Stimulated activated memory B cell treated with anti-CD40 and anti-IgM and Interleukin-4, amounts not matched to agents 10 μg/mL and 1 μg/mL and 100 μg/mL, for 72 hours (primary cell): ENCODE measurements at regions not wholly inside any gene's neighbourhood (a gene's known extent, or its start where the extent isn't known, plus 50 kb on each side); places are given as distances from the start of the nearest gene placed in this dataset.

Experiments
- ATAC-seq: fragments of 150-1000 bp; cut with Tn5 transposase; 2 replicates; pipeline ENCODE4 v1.10.0; 2021
- H3K27ac Mint-ChIP-seq: one replicate; pipeline ENCODE4 v1.8.0; 2022; ENCODE audit warnings: mild to moderate bottlenecking, mixed read lengths
- H3K27me3 Mint-ChIP-seq: one replicate; pipeline ENCODE4 v1.8.0; 2022; ENCODE audit warnings: mixed read lengths
- H3K36me3 Mint-ChIP-seq: one replicate; pipeline ENCODE4 v1.8.0; 2022; ENCODE audit warnings: mixed read lengths
- H3K4me1 Mint-ChIP-seq: one replicate; pipeline ENCODE4 v1.8.0; 2022; ENCODE audit warnings: mixed read lengths
- H3K4me3 Mint-ChIP-seq: one replicate; pipeline ENCODE4 v1.8.0; 2022; ENCODE audit warnings: mild to moderate bottlenecking, moderate library complexity, mixed read lengths
- H3K9me3 Mint-ChIP-seq: one replicate; pipeline ENCODE4 v1.8.0; 2022; ENCODE audit warnings: mixed read lengths

DNA sequence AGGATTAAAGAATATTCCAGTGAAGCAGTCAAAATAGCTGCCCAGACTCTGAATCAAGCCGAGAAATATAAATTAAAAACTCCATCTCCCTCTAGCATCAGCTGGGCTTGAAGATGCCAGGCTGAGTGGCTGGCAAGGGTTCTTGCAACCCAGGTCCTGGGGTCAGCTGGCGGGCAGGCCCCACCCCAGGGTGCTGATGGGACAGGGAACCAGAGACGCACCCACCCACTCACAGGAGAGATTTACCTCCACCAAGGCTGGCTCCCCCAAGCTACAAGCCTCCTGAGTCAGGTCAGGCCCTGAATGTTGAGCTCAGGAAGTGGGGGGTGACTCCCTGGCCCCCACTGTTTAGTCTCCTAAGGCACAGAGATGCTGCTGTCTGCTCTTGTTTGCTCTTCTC is 83.9 kb upstream of the HSPA9 start:
- Mint-ChIP-seq H3K36me3 (no peaks in the 10 kb centered on the region), H3K4me1 (peaks cover 49% of the 10 kb centered on the region), H3K27ac (no peak overlapping the region), H3K9me3 (no peaks in the 10 kb centered on the region), H3K27me3 (peaks cover 48% of the 10 kb centered on the region), H3K4me3 (no peak overlapping the region)
- no peak for ATAC-seq

DNA sequence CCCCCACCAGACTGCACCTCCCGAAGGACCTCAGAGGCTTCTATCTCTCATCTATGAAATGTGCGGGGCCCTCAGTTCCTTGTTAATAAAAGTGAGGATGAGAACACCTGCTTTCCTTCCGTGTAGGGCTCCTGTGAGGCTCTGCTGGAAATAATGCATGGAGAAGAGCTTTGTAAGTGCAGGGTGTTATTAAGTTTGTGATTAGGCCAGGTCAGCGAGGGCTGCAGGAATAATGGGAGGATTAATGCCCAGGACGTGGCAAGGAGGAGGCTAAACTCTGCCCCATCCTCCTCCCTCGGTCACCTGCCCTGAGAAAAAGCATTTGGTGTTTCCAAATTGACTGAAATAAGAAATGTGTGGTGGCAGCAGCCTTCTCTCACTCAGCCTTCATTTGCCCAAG is 83.5 kb upstream of the HSPA9 start:
- Mint-ChIP-seq H3K4me1 (peaks cover 51% of the 10 kb centered on the region), H3K36me3 (no peaks in the 10 kb centered on the region), H3K27ac (no peak overlapping the region), H3K9me3 (no peaks in the 10 kb centered on the region), H3K27me3 (peaks cover 53% of the 10 kb centered on the region), H3K4me3 (no peak overlapping the region)
- ATAC-seq = no peak

DNA sequence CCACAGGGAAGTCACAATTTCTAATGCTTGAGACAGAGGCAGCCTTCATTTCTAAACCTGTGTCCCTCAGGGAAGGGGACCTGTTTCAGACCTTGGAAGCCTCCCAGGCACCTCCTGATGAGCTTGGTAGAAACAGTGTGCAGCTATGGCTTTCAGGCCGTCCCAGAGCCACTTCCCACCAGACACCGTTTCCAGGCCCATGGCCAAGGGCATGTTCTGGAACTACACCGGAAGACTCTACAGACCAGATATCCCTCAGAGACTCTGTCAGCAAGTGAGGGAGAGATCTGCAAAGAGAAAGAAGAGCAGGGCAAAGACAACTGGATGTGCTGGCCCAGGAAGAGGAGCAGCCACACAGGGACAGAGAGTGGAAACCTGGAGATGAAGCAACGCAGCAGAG is 82.2 kb upstream of the HSPA9 start:
- Mint-ChIP-seq H3K27ac (no peak overlapping the region), H3K9me3 (no peaks in the 10 kb centered on the region), H3K36me3 (no peaks in the 10 kb centered on the region), H3K4me1 (peaks cover 40% of the 10 kb centered on the region), H3K4me3 (no peak overlapping the region), H3K27me3 (peaks cover 63% of the 10 kb centered on the region)
- no peak for ATAC-seq

DNA sequence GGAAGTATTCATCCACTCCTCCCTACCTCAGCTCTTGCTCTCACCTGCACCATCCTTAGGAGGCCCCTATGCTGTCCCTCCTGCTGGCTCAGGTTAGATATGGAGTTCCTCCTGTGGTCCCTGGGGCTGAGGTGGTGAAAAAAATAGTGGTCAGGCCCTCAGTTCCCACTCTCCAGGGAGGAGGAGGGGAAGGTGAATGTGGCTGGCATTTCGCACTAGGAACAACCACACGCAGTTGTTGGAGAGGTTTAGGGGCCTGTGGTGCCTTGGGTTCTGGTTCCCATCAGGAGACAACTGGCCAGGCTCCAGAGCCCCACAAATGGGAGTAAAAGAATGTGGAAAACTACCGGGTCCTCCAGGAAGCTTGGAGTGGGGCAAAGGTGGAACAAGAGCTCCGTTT is 81.7 kb upstream of the HSPA9 start:
- peaks cover 36% of the 10 kb centered on the region for H3K4me1 Mint-ChIP-seq
- no peak overlapping the region for H3K27ac Mint-ChIP-seq
- ATAC-seq = no peak
- no peaks in the 10 kb centered on the region for H3K9me3 Mint-ChIP-seq
- peaks cover 66% of the 10 kb centered on the region for H3K27me3 Mint-ChIP-seq
- H3K36me3 Mint-ChIP-seq = no peaks in the 10 kb centered on the region
- H3K4me3 Mint-ChIP-seq = no peak overlapping the region

DNA sequence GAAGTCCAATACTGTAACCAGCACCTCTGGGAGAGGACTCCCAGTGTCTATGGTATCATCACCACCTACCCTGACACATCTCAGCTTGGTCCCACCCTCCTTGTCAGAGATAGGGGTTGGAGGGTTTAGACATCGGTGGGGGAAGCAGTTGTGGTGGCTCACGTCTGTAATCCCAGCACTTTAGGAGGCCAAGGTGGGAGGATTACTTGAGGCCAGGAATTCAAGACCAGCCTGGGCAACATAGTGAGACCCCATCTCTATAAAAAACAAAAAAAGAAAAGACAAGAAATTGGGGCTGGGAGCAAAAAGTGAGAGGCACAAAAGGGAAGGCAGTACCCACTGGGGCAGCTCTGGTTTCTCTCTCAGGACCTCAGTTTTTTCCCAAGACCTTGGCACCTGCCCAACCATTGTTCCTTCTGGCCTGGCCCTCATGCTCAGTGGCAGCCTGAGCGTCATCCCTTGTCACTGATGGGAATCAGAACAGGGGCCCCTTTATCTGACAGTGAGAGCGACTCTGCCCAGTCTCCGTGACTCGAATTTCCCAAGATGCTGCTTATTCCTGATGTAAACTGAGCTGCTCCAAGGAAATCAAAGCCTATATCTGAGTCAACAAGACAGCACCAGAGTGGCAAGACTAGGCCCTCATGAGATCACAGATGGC is 80.5 kb upstream of the HSPA9 start:
- H3K27ac Mint-ChIP-seq = no peak overlapping the region

DNA sequence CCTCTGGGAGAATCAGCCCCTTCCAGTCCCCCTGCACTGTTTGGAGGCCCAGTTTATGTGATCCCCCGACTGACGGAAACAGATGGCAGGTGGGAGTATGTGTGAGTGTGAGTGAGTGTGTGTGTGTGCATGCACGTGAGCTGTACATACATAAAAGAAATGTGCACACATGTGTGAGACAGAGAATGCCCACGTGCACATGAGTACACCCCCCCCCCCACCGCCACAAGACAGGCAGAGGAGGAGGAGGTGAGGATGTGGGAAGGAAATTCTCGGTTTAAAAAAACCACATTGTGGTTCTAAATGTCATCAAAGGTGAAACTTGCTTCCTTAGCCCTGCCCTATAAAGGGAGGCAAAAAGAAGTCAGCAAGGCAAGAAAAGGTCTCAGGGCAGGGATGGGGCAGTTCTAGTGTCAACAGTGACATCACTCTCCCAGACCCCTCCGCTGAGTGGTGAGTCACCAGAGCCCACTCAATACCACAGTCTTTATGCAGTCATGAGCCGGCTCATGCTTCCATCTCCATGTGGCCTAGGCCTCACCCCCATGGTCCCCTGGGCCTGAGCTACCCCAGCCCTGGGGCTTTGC is 79.2 kb upstream of the HSPA9 start:
- peaks cover 68% of the 10 kb centered on the region for H3K27me3 Mint-ChIP-seq
- no peaks in the 10 kb centered on the region for H3K9me3 Mint-ChIP-seq
- peaks cover 51% of the 10 kb centered on the region for H3K4me1 Mint-ChIP-seq
- peak overlapping the region; percentile 5 for H3K4me3 Mint-ChIP-seq
- H3K36me3 Mint-ChIP-seq = no peaks in the 10 kb centered on the region
- peak; percentile 93 for ATAC-seq
- peak overlapping the region; percentile 75 for H3K27ac Mint-ChIP-seq

More for the DNA sequence above, 80.5 kb upstream of the HSPA9 start:
- no peak overlapping the region for H3K4me3 Mint-ChIP-seq
- no peaks in the 10 kb centered on the region for H3K36me3 Mint-ChIP-seq
- peaks cover 38% of the 10 kb centered on the region for H3K4me1 Mint-ChIP-seq
- no peaks in the 10 kb centered on the region for H3K9me3 Mint-ChIP-seq
- H3K27me3 Mint-ChIP-seq = peaks cover 76% of the 10 kb centered on the region
- no peak for ATAC-seq

DNA sequence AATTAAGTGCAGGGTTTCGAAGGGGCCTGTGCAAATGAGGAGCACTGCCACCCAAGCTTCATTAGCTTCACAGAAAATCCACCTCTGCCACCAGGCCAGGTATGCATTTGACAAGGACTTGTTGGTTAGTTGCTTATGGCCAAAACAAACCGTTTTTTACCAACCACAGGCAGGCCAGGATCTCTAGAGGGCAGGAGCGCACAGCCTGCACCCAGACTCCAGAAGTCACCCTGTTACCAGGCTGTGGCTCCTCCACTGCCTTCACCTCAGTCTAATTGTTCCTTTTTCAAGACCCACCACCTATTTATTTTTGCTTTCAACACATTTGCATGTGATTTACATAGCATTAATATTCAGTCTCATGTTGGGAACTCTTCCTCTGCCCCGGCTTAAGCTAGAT is 78.3 kb upstream of the HSPA9 start:
- Mint-ChIP-seq H3K4me1 (peaks cover 60% of the 10 kb centered on the region), H3K36me3 (no peaks in the 10 kb centered on the region), H3K27ac (no peak overlapping the region), H3K27me3 (peaks cover 64% of the 10 kb centered on the region), H3K9me3 (no peaks in the 10 kb centered on the region), H3K4me3 (no peak overlapping the region)
- no peak for ATAC-seq

DNA sequence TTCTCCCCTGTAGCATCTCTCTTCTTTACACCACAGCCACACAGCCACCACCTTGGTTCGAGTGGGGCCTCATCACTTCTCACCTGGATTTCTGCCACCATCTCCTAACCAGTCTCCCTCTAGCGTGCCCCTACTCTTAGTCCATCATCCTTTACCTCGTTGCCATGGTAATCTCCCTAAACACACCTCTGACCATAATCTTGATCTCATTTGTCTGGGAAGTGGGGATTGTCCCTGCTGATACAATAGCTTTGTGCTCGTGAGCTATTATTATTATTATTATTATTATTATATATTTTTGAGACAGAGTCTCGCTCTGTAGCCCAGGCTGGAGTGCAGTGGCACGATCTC is 76.5 kb upstream of the HSPA9 start:
- H3K4me1 Mint-ChIP-seq = peaks cover 62% of the 10 kb centered on the region
- H3K4me3 Mint-ChIP-seq = no peak overlapping the region
- peaks cover 63% of the 10 kb centered on the region for H3K27me3 Mint-ChIP-seq
- no peaks in the 10 kb centered on the region for H3K9me3 Mint-ChIP-seq
- no peaks in the 10 kb centered on the region for H3K36me3 Mint-ChIP-seq
- no peak overlapping the region for H3K27ac Mint-ChIP-seq
- no peak for ATAC-seq

DNA sequence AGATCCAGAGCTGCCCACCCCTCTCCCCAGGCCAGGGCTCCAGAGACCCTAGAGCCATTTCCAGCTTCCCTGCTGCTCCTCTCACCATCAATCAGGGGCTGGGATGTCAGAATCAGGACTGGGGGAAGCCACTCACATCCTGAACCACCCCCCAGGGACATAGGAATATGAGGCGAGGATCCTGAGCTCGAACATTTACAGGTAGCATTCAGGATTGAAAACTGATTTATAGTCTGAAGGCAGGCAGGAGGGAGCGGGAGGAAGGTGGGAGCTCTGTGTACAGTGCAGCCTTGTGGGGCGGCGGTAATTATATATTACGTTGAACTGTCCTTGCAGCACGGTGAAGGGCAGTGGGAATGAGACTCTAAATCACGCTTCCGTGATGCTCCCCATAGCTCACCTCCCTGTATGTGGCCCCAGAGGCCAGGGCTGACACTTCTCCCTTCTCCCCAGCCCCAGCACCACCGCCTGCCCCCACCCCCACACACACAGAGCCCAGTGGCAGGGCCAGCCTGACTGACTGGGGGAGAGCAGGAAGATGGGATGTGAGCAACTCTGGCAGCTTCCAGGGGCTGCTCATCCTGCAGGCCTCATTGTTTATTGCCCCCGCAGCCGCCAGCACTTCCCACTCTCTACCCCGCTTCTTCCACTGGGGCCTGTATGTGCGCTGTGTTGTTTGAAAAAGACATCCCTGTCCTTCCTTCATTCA is 76.0 kb upstream of the HSPA9 start:
- Mint-ChIP-seq H3K27me3 (peaks cover 62% of the 10 kb centered on the region), H3K4me1 (peaks cover 62% of the 10 kb centered on the region), H3K9me3 (no peaks in the 10 kb centered on the region), H3K36me3 (no peaks in the 10 kb centered on the region), H3K4me3 (no peak overlapping the region), H3K27ac (no peak overlapping the region)
- ATAC-seq = no peak

DNA sequence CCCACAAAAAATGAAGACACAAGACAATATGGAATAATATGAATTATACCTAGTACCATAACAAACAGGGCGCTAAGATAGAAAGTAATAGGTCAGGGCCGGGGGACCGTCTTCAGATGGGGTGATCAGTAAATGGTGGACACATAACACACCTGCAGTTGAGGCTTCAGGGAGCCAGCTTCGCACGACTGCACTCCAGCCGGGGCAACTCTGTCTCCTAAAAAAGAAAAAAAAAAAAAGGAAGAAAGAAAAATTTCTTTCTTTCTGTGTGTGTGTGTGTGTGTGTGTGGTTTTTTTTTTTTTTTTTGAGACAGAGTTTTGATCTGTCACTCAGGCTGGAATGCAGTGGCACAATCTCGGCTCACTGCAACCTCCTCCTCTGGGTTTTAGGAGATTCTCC is 75.0 kb upstream of the HSPA9 start:
- peaks cover 57% of the 10 kb centered on the region for H3K27me3 Mint-ChIP-seq
- no peak overlapping the region for H3K27ac Mint-ChIP-seq
- peak overlapping the region; percentile 11 for H3K4me3 Mint-ChIP-seq
- H3K36me3 Mint-ChIP-seq = no peaks in the 10 kb centered on the region
- ATAC-seq = no peak
- H3K9me3 Mint-ChIP-seq = no peaks in the 10 kb centered on the region
- H3K4me1 Mint-ChIP-seq = peaks cover 55% of the 10 kb centered on the region

DNA sequence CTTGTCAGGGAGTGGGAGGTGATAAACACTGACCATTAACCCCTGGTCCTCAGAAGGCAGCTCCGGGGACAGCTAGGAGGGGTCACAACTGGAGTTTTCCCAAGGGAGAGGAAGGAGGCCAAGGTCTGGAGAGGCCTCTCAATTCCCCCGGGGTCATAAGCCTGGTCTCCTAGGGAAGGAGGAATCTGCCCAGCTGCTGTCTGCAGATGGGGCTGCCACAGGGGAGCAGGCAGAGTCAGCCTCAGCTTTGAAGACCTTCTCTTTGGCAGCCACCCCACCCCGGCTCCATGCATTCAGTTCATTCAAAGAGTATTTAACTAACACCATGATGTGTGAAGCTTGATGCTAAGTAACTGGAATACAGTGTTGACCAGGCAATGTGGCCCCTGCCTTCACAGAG is 74.6 kb upstream of the HSPA9 start:
- Mint-ChIP-seq H3K36me3 (no peaks in the 10 kb centered on the region), H3K4me3 (peak overlapping the region; percentile 11), H3K27me3 (peaks cover 52% of the 10 kb centered on the region), H3K27ac (no peak overlapping the region), H3K4me1 (peaks cover 51% of the 10 kb centered on the region), H3K9me3 (no peaks in the 10 kb centered on the region)
- no peak for ATAC-seq

DNA sequence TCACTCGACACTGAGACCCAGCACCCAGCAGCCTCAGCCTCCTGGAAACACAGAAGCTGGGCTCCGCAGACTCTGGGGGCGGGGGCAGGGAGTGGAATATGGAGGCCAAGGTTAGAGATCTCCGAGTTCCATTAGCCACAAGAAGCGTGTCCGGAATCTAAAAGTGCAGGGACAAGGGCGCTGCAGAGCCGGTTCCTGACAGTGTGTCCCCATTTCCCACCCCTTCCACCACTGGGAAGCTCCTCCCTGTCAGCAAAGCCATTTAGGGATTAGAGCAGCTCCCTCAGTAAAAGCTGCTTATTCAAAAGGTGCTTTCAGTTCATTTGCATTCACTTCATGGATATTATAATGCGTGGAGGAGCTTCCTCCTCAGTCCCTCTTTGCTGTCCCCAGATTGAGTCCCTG is 74.1 kb upstream of the HSPA9 start:
- Mint-ChIP-seq H3K9me3 (no peaks in the 10 kb centered on the region), H3K36me3 (no peaks in the 10 kb centered on the region), H3K27ac (no peak overlapping the region), H3K4me1 (peaks cover 46% of the 10 kb centered on the region), H3K27me3 (peaks cover 48% of the 10 kb centered on the region), H3K4me3 (peak overlapping the region; percentile 11)
- ATAC-seq = peak; percentile 42

DNA sequence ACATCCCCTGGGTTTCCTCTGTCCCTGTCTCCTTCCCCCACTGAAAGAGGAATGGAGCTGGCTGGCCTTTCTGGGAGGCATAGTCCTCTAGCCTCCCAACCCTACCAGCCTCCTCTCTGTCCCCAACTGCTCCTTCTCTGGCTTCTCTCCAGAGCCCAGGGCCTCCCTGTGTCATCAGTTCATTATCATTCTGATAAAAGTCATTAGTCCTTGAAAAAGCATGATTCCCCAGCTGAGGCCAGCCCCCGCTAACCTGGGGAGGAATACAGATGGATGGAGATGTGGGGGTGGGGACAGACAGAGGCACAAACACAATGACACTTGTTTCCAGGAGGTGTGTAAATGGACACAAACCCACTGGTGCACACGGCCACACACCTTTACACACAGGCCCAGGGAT is 73.6 kb upstream of the HSPA9 start:
- Mint-ChIP-seq H3K9me3 (no peaks in the 10 kb centered on the region), H3K4me1 (peaks cover 42% of the 10 kb centered on the region), H3K36me3 (no peaks in the 10 kb centered on the region), H3K27ac (no peak overlapping the region), H3K27me3 (peaks cover 43% of the 10 kb centered on the region), H3K4me3 (no peak overlapping the region)
- ATAC-seq = no peak

DNA sequence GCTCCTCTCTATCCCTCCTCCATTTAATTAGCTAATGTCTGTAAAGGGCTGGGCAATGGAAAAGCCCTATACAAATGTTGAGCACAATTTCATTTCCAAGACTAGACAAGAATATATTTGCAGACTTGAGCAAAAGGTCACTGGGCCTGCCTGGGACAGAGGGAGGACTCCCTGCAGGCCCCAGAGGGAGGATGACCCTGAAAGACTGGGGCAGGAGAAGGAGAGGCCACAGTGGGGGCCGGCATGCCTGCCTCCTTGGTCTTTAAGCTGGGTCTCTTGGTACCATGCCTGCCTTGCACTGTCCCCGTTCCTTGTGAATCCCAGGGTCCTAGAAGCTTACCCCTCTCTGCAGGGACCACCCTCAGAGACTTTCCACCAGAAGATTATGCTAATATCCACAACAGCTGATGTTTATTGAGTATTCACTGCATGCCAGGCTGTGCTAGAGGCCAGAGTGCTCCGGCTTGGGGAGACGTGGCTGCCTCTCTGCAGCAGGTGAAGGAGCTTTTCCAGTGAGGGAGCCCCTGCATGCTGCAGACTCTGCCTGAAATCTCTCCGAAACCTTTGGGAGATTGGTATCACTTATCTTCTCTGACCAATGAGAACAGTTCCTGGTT is 72.7 kb upstream of the HSPA9 start:
- Mint-ChIP-seq H3K4me1 (peaks cover 37% of the 10 kb centered on the region), H3K27me3 (peaks cover 34% of the 10 kb centered on the region), H3K36me3 (no peaks in the 10 kb centered on the region), H3K27ac (no peak overlapping the region), H3K4me3 (no peak overlapping the region), H3K9me3 (no peaks in the 10 kb centered on the region)
- no peak for ATAC-seq

DNA sequence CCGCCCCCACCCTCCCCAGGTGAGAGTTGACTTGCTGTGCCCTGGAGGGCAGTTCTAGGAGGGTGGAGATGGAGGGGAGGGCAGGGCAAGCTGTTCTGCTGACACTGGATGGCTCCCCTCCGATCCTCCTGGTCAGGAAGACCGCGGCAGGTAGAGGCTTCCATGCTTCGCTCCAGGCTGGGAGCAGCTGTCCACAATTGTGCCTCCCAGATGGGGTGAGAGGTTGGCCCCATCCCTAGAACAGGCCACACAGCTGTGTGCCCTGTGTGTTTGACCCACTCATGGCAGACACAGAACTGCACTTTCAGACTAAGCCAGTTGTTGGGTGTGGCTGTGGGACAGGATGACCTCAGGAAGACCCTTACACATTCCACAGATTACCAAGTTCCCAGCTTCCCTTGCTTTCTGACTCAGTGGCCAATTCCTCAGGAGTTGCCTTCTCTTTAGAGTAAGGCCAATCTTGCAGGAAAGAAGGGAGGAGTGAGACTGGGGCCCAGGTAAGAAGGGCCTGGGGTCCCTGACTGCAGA is 72.1 kb upstream of the HSPA9 start:
- H3K27ac Mint-ChIP-seq = no peak overlapping the region
- no peak for ATAC-seq
- H3K27me3 Mint-ChIP-seq = peaks cover 32% of the 10 kb centered on the region
- H3K4me1 Mint-ChIP-seq = peaks cover 37% of the 10 kb centered on the region
- no peak overlapping the region for H3K4me3 Mint-ChIP-seq
- no peaks in the 10 kb centered on the region for H3K9me3 Mint-ChIP-seq
- H3K36me3 Mint-ChIP-seq = no peaks in the 10 kb centered on the region
